Neural progenitor cell (in vitro differentiated cells): ENCODE measurements at regions not wholly inside any gene's neighbourhood (a gene's known extent, or its start where the extent isn't known, plus 50 kb on each side); places are given as distances from the start of the nearest gene placed in this dataset.

ENCODE experiments used
- DNase-seq: peaks from one replicate; pipeline ENCODE4 v3.0.0-alpha.2; 2016; ENCODE audit warnings: low spot score
- H2AFZ ChIP-seq: fragments of 200-600 bp; sonication (generic); replicated peaks from 2 replicates; pipeline ENCODE4 v1.6.1; 2016; ENCODE audit warnings: antibody characterized with exemption
- H3F3A ChIP-seq: fragments of 200-600 bp; sonication (generic); 2 replicates; pipeline ENCODE4 v1.6.1; 2016; ENCODE audit warnings: antibody characterized with exemption, low read depth
- H3K27ac ChIP-seq: fragments of 200-600 bp; sonication (generic); 2 replicates; pipeline ENCODE4 v1.5.1; 2016; ENCODE audit warnings: mild to moderate bottlenecking
- H3K27me3 ChIP-seq: fragments of 200-600 bp; sonication (generic); 2 replicates; pipeline ENCODE4 v1.6.1; 2016; ENCODE audit warnings: mild to moderate bottlenecking, moderate library complexity
- H3K36me3 ChIP-seq: fragments of 200-600 bp; sonication (generic); 2 replicates; pipeline ENCODE4 v1.5.1; 2016
- H3K4me1 ChIP-seq: fragments of 200-600 bp; sonication (generic); 2 replicates; pipeline ENCODE4 v1.6.1; 2016; ENCODE audit warnings: mixed run types
- H3K4me2 ChIP-seq: fragments of 200-600 bp; sonication (generic); 2 replicates; pipeline ENCODE4 v1.6.1; 2016
- H3K4me3 ChIP-seq: fragments of 200-600 bp; sonication (generic); 2 replicates; pipeline ENCODE4 v1.5.1; 2016
- H3K79me2 ChIP-seq: fragments of 200-600 bp; sonication (generic); 2 replicates; pipeline ENCODE4 v1.6.1; 2016; ENCODE audit warnings: low read depth
- H3K9ac ChIP-seq: fragments of 200-600 bp; sonication (generic); 2 replicates; pipeline ENCODE4 v1.6.1; 2016
- H3K9me3 ChIP-seq: fragments of 200-600 bp; sonication (generic); 2 replicates; pipeline ENCODE4 v1.5.1; 2016; ENCODE audit warnings: low read depth
- H4K20me1 ChIP-seq: fragments of 200-600 bp; sonication (generic); 2 replicates; pipeline ENCODE4 v1.6.1; 2016; ENCODE audit warnings: low read depth
- H3K27ac Mint-ChIP-seq: 3 replicates; pipeline ENCODE4 v1.8.0; 2021; ENCODE audit warnings: mixed read lengths
- H3K27me3 Mint-ChIP-seq: 2 replicates; pipeline ENCODE4 v1.8.0; 2022; ENCODE audit warnings: low read depth, mild to moderate bottlenecking, inconsistent platforms, moderate library complexity, mixed read lengths; ENCODE audit not compliant: insufficient read depth
- H3K36me3 Mint-ChIP-seq: 3 replicates; pipeline ENCODE4 v1.8.0; 2021; ENCODE audit warnings: mixed read lengths
- H3K4me1 Mint-ChIP-seq: 3 replicates; pipeline ENCODE4 v1.8.0; 2021; ENCODE audit warnings: mixed read lengths
- H3K4me3 Mint-ChIP-seq: 3 replicates; pipeline ENCODE4 v1.8.0; 2021; ENCODE audit warnings: mild to moderate bottlenecking, moderate library complexity, mixed read lengths
- H3K9me3 Mint-ChIP-seq: 3 replicates; pipeline ENCODE4 v1.8.0; 2020; ENCODE audit warnings: mixed read lengths
- CTCF ChIP-seq: fragments of 200-600 bp; sonication (generic); IDR thresholded peaks from 2 replicates; pipeline ENCODE4 v1.5.1; 2017; ENCODE audit warnings: antibody characterized with exemption, mild to moderate bottlenecking
- EZH2 ChIP-seq: fragments of 200-600 bp; sonication (generic); IDR thresholded peaks from 2 replicates; pipeline ENCODE4 v1.6.1; 2017; ENCODE audit warnings: antibody characterized with exemption, mild to moderate bottlenecking, moderate library complexity
- EZH2phosphoT487 ChIP-seq: fragments of 200-600 bp; sonication (generic); IDR thresholded peaks from 2 replicates; pipeline ENCODE4 v1.6.1; 2017; ENCODE audit warnings: antibody characterized with exemption

GRCh38 chr4:96039803-96040436 lies 200.0 kb downstream of the PDHA2 start:
- H4K20me1 ChIP-seq = no peaks in the 10 kb centered on the region
- DNase-seq = no peak
- H3K79me2 ChIP-seq = no peaks in the 10 kb centered on the region
- Mint-ChIP-seq H3K27me3 (no peaks in the 10 kb centered on the region), H3K36me3 (no peaks in the 10 kb centered on the region), H3K9me3 (peaks cover 5% of the 10 kb centered on the region), H3K27ac (peak overlapping the region; percentile 7), H3K4me3 (no peak overlapping the region), H3K4me1 (no peaks in the 10 kb centered on the region)
- no peak overlapping the region for H2AFZ ChIP-seq
- H3K4me1 ChIP-seq = no peaks in the 10 kb centered on the region
- no peak overlapping the region for H3K4me3 ChIP-seq
- no peaks in the 10 kb centered on the region for H3F3A ChIP-seq
- H3K9me3 ChIP-seq = no peaks in the 10 kb centered on the region
- H3K27me3 ChIP-seq = no peaks in the 10 kb centered on the region
- H3K9ac ChIP-seq = no peak overlapping the region
- no peak for TF ChIP-seq CTCF
- no peak for TF ChIP-seq EZH2
- TF ChIP-seq EZH2phosphoT487 = no peak
- no peak overlapping the region for H3K4me2 ChIP-seq
- no peaks in the 10 kb centered on the region for H3K36me3 ChIP-seq
- no peak overlapping the region for H3K27ac ChIP-seq

DNA sequence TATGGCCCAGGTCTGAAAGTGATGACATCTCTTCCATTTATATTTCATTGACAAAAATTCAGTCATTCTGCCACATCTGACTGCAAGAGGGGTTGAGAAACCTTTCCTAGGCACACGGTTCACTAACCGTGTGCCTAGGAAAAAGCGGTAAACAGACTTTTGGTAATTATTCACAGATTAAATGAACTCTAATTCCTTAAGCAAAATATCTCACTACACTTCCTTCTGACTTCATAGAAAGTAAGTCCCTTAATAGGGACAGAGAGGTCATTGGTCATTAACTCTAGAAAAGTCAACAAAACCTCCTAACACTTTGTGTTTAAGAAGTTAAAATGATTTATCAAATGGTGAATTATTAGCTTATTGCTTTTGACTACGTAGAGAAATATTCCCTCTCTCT lies 205.1 kb downstream of the PDHA2 start:
- H3K27me3 Mint-ChIP-seq = no peaks in the 10 kb centered on the region
- H2AFZ ChIP-seq = no peak overlapping the region

DNA sequence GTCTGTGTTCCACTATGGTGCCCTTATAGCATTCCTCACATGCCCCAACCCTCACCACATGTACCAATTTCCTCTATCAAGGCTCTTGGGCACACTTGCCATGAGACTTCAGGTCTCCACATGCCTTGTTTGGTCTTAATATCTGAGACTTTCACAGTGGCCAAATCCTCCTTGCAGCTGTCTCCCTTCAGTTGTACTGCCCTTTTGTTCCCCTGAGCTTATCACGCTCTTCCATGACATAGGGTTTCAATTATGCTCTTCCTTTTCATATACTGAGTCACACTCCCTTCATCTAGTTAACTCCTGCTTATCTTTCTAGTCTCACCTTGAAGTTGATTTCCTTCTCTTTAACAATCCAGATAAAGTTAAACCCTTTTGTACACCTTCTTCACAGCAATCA lies 212.9 kb downstream of the PDHA2 start:
- no peak overlapping the region for H3K4me3 ChIP-seq
- H3K36me3 Mint-ChIP-seq = no peaks in the 10 kb centered on the region
- H4K20me1 ChIP-seq = no peaks in the 10 kb centered on the region
- H3F3A ChIP-seq = peaks cover 8% of the 10 kb centered on the region
- H3K9me3 ChIP-seq = no peaks in the 10 kb centered on the region
- H3K27ac Mint-ChIP-seq = no peak overlapping the region
- H3K4me1 Mint-ChIP-seq = peaks cover 19% of the 10 kb centered on the region
- TF ChIP-seq EZH2phosphoT487 (no peak), CTCF (no peak), EZH2 (no peak)
- H3K4me1 ChIP-seq = peaks cover 11% of the 10 kb centered on the region
- no peak for DNase-seq
- no peak overlapping the region for H3K4me2 ChIP-seq
- no peaks in the 10 kb centered on the region for H3K27me3 ChIP-seq
- H3K9ac ChIP-seq = no peak overlapping the region
- no peak overlapping the region for H2AFZ ChIP-seq
- no peaks in the 10 kb centered on the region for H3K79me2 ChIP-seq
- no peaks in the 10 kb centered on the region for H3K27me3 Mint-ChIP-seq
- H3K36me3 ChIP-seq = no peaks in the 10 kb centered on the region
- H3K27ac ChIP-seq = no peak overlapping the region
- H3K4me3 Mint-ChIP-seq = no peak overlapping the region
- peaks cover 15% of the 10 kb centered on the region for H3K9me3 Mint-ChIP-seq

More for the DNA sequence above, 205.1 kb downstream of the PDHA2 start:
- no peak for TF ChIP-seq EZH2
- no peak for TF ChIP-seq CTCF
- TF ChIP-seq EZH2phosphoT487 = no peak
- Mint-ChIP-seq H3K4me3 (no peak overlapping the region), H3K4me1 (peaks cover 3% of the 10 kb centered on the region), H3K27ac (no peak overlapping the region), H3K9me3 (peaks cover 8% of the 10 kb centered on the region), H3K36me3 (no peaks in the 10 kb centered on the region)
- Histone ChIP-seq H3F3A (no peaks in the 10 kb centered on the region), H3K4me3 (no peak overlapping the region), H3K79me2 (no peaks in the 10 kb centered on the region), H3K36me3 (no peaks in the 10 kb centered on the region), H3K9ac (no peak overlapping the region), H3K9me3 (no peaks in the 10 kb centered on the region), H3K4me1 (no peaks in the 10 kb centered on the region), H4K20me1 (no peaks in the 10 kb centered on the region), H3K4me2 (no peak overlapping the region), H3K27ac (no peak overlapping the region), H3K27me3 (no peaks in the 10 kb centered on the region)
- DNase-seq = no peak
